ENCODE measurements at regions not wholly inside any gene's neighbourhood (a gene's known extent, or its start where the extent isn't known, plus 50 kb on each side); places are given as distances from the start of the nearest gene placed in this dataset.

DNA sequence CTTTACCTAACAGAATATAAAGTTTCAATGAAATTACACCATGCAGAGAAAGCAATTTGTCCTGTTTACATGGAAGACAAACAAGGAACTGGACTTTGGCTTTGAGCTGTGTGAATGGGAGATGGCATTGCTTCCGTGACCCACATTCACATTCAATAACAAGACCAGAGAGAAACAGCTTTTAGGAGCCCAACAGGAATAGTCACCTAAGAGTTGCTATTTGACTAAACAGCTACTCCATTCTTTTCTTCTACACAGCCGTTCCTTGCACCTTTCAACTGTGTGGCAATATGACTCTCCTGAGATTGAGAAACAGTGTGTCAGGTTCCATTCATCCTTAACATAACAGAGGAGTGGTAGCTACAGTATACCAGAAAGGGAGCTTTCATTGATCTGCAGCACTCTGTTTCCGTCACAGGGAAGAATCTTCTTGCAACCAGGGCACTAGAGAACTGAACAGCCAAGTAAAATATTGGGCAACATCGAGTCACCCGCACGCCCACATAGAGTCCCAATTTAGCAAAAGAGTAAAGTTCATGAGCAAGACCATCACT, 355.1 kb downstream of the HAO1 start:
- Histone ChIP-seq H3K27me3 (ENCODE audit: insufficient read depth, low read length) (no peaks in the 10 kb centered on the region), H3K36me3 (ENCODE audit: insufficient read depth, low read length) (no peaks in the 10 kb centered on the region), H3K4me3 (ENCODE audit: low read length) (no peak overlapping the region), H3K27ac (ENCODE audit: low read depth, low read length) (no peak overlapping the region), H3K9me3 (ENCODE audit: insufficient read depth, low read depth, low read length) (no peaks in the 10 kb centered on the region), H3K4me1 (ENCODE audit: insufficient read depth, low read length) (no peaks in the 10 kb centered on the region), H3K9ac (ENCODE audit: low read depth, low read length) (no peak overlapping the region)
- WGBS: 96% methylated on average over 6 of the region's 6 CpGs

- Histone ChIP-seq H3K36me3 (ENCODE audit: insufficient read depth, low read length) (no peaks in the 10 kb centered on the region), H3K9ac (ENCODE audit: low read depth, low read length) (no peak overlapping the region), H3K27ac (ENCODE audit: low read depth, low read length) (no peak overlapping the region), H3K9me3 (ENCODE audit: insufficient read depth, low read depth, low read length) (peaks cover 2% of the 10 kb centered on the region; the same call in 1 of the 2 replicates), H3K4me3 (ENCODE audit: low read length) (no peak overlapping the region), H3K27me3 (ENCODE audit: insufficient read depth, low read length) (no peaks in the 10 kb centered on the region), H3K4me1 (ENCODE audit: insufficient read depth, low read length) (no peaks in the 10 kb centered on the region)
- 96% methylated on average over 1 of the region's 1 CpG for WGBS
Observed at GRCh38 chr20:7586481-7586880, 353.8 kb downstream of the HAO1 start.

GRCh38 chr20:7589164-7589563, 351.1 kb downstream of the HAO1 start:
- no peaks in the 10 kb centered on the region for H3K27me3 ChIP-seq (ENCODE audit: insufficient read depth, low read length)
- no peak overlapping the region for H3K4me3 ChIP-seq (ENCODE audit: low read length)
- H3K36me3 ChIP-seq (ENCODE audit: insufficient read depth, low read length): no peaks in the 10 kb centered on the region
- WGBS: 100% methylated on average over 1 of the region's 1 CpG
- H3K4me1 ChIP-seq (ENCODE audit: insufficient read depth, low read length): no peaks in the 10 kb centered on the region
- H3K27ac ChIP-seq (ENCODE audit: low read depth, low read length): no peak overlapping the region
- H3K9ac ChIP-seq (ENCODE audit: low read depth, low read length): no peak overlapping the region
- peaks cover 10% of the 10 kb centered on the region; the same call in 1 of the 2 replicates for H3K9me3 ChIP-seq (ENCODE audit: insufficient read depth, low read depth, low read length)

- no peaks in the 10 kb centered on the region for H3K27me3 ChIP-seq (ENCODE audit: insufficient read depth, low read length)
- H3K9me3 ChIP-seq (ENCODE audit: insufficient read depth, low read depth, low read length): peaks cover 8% of the 10 kb centered on the region; the same call in 1 of the 2 replicates
- no peak overlapping the region for H3K27ac ChIP-seq (ENCODE audit: low read depth, low read length)
- no peak overlapping the region for H3K4me3 ChIP-seq (ENCODE audit: low read length)
- no peak overlapping the region for H3K9ac ChIP-seq (ENCODE audit: low read depth, low read length)
- no peaks in the 10 kb centered on the region for H3K36me3 ChIP-seq (ENCODE audit: insufficient read depth, low read length)
- 81% methylated on average over 3 of the region's 3 CpGs for WGBS
- H3K4me1 ChIP-seq (ENCODE audit: insufficient read depth, low read length): peaks cover 3% of the 10 kb centered on the region
Observed at GRCh38 chr20:7596541-7596940, 343.7 kb downstream of the HAO1 start.

DNA sequence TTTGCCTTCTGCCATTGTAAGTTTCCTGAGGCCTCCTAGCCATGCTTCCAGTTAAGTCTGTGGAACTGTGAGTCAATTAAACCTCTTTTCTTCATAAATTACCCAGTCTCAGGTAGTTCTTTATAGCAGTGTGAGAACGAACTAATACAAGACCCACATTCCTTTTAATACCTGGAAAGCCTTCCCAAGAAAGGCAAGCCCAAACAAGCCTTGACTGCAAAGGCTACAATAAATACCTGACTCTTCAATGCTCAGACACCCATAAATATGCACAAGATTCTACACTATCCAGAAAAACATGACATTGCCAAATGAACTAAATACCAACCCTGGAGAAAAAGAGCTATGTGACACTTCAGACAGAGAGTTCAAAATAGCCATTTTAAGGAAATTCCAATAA, 338.8 kb downstream of the HAO1 start:
- no peak overlapping the region for H3K27ac ChIP-seq (ENCODE audit: low read depth, low read length)
- H3K4me1 ChIP-seq (ENCODE audit: insufficient read depth, low read length): peaks cover 17% of the 10 kb centered on the region
- no peak overlapping the region for H3K9ac ChIP-seq (ENCODE audit: low read depth, low read length)
- H3K27me3 ChIP-seq (ENCODE audit: insufficient read depth, low read length): no peaks in the 10 kb centered on the region
- H3K4me3 ChIP-seq (ENCODE audit: low read length): no peak overlapping the region
- no peaks in the 10 kb centered on the region for H3K9me3 ChIP-seq (ENCODE audit: insufficient read depth, low read depth, low read length)
- 89% methylated on average over 1 of the region's 1 CpG for WGBS
- H3K36me3 ChIP-seq (ENCODE audit: insufficient read depth, low read length): no peaks in the 10 kb centered on the region

DNA sequence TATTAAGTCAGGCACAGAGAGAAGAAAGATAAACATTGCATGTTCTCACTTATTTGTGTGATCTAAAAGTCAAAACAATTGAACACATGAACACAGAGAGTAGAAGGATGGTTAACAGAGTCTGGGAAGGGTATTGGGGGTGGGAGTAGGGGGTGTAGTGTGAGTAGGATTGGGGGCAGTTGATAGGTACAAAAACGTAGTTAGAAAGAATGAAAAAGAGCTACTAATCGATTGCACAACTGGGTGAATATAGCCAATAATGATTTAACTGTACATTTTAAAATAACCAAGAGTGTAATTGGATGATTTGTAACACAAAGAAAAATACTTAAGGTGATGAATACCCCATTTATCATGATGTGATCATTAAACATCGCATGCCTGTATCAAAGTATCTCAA, 333.3 kb downstream of the HAO1 start:
- H3K27ac ChIP-seq (ENCODE audit: low read depth, low read length): no peak overlapping the region
- no peak overlapping the region for H3K9ac ChIP-seq (ENCODE audit: low read depth, low read length)
- no peaks in the 10 kb centered on the region for H3K36me3 ChIP-seq (ENCODE audit: insufficient read depth, low read length)
- H3K4me1 ChIP-seq (ENCODE audit: insufficient read depth, low read length): peaks cover 9% of the 10 kb centered on the region
- H3K27me3 ChIP-seq (ENCODE audit: insufficient read depth, low read length): no peaks in the 10 kb centered on the region
- no peaks in the 10 kb centered on the region for H3K9me3 ChIP-seq (ENCODE audit: insufficient read depth, low read depth, low read length)
- WGBS: 81% methylated on average over 2 of the region's 3 CpGs
- H3K4me3 ChIP-seq (ENCODE audit: low read length): no peak overlapping the region

GRCh38 chr20:7608250-7608649, 332.0 kb downstream of the HAO1 start:
- H3K4me3 ChIP-seq (ENCODE audit: low read length): no peak overlapping the region
- no peaks in the 10 kb centered on the region for H3K36me3 ChIP-seq (ENCODE audit: insufficient read depth, low read length)
- no peaks in the 10 kb centered on the region for H3K9me3 ChIP-seq (ENCODE audit: insufficient read depth, low read depth, low read length)
- H3K27me3 ChIP-seq (ENCODE audit: insufficient read depth, low read length): no peaks in the 10 kb centered on the region
- 29% methylated on average over 2 of the region's 2 CpGs for WGBS
- no peak overlapping the region for H3K9ac ChIP-seq (ENCODE audit: low read depth, low read length)
- no peaks in the 10 kb centered on the region for H3K4me1 ChIP-seq (ENCODE audit: insufficient read depth, low read length)
- no peak overlapping the region for H3K27ac ChIP-seq (ENCODE audit: low read depth, low read length)

DNA sequence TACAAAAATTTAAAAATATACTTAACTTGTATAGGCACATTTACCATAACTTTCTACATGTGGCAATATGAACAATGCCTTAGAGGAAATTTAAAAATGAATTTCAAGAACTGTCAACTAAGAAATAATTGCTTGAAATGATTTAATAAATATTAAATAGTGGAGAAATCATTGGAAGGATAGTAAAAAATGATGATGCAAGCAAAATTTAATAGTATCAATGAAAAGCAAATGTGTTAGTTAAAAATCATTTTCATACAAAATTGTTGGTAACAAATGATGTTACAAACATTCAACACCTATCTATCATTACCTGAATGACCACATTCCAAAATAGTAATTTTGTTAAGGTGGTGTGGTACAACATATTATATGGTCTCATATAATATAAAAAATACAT, 331.0 kb downstream of the HAO1 start:
- Histone ChIP-seq H3K9ac (ENCODE audit: low read depth, low read length) (no peak overlapping the region), H3K27ac (ENCODE audit: low read depth, low read length) (no peak overlapping the region)

DNA sequence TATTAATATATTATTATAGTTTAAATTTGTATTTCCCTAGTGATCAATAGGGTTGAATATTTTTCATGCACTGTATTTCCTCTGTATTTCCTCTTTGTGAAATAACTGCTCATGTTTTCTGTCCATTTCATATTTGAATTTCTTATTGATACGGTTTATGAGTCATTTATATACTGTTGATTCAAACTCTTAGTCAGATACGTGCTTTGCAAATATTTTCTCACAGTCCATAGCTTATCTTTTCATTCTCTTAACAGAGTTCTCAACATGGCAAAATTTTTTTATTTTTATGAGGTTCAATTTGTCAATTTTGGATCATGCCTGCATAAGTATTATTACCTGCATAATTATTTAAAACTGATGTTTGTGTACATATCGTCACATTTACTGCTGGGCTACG, 329.6 kb downstream of the HAO1 start:
- no peaks in the 10 kb centered on the region for H3K36me3 ChIP-seq (ENCODE audit: insufficient read depth, low read length)
- no peaks in the 10 kb centered on the region for H3K4me1 ChIP-seq (ENCODE audit: insufficient read depth, low read length)
- H3K4me3 ChIP-seq (ENCODE audit: low read length): no peak overlapping the region
- WGBS: 92% methylated on average over 2 of the region's 4 CpGs
- H3K27me3 ChIP-seq (ENCODE audit: insufficient read depth, low read length): no peaks in the 10 kb centered on the region
- no peaks in the 10 kb centered on the region for H3K9me3 ChIP-seq (ENCODE audit: insufficient read depth, low read depth, low read length)
- H3K9ac ChIP-seq (ENCODE audit: low read depth, low read length): no peak overlapping the region
- H3K27ac ChIP-seq (ENCODE audit: low read depth, low read length): no peak overlapping the region

More for the DNA sequence above, 331.0 kb downstream of the HAO1 start:
- Histone ChIP-seq H3K4me3 (ENCODE audit: low read length) (no peak overlapping the region), H3K4me1 (ENCODE audit: insufficient read depth, low read length) (no peaks in the 10 kb centered on the region), H3K27me3 (ENCODE audit: insufficient read depth, low read length) (no peaks in the 10 kb centered on the region), H3K9me3 (ENCODE audit: insufficient read depth, low read depth, low read length) (no peaks in the 10 kb centered on the region), H3K36me3 (ENCODE audit: insufficient read depth, low read length) (no peaks in the 10 kb centered on the region)

- H3K27me3 ChIP-seq (ENCODE audit: insufficient read depth, low read length): no peaks in the 10 kb centered on the region
- H3K36me3 ChIP-seq (ENCODE audit: insufficient read depth, low read length): no peaks in the 10 kb centered on the region
- H3K9me3 ChIP-seq (ENCODE audit: insufficient read depth, low read depth, low read length): no peaks in the 10 kb centered on the region
- no peak overlapping the region for H3K4me3 ChIP-seq (ENCODE audit: low read length)
- no peak overlapping the region for H3K9ac ChIP-seq (ENCODE audit: low read depth, low read length)
- H3K4me1 ChIP-seq (ENCODE audit: insufficient read depth, low read length): no peaks in the 10 kb centered on the region
- WGBS: 100% methylated on average over 1 of the region's 2 CpGs
- no peak overlapping the region for H3K27ac ChIP-seq (ENCODE audit: low read depth, low read length)
Observed at GRCh38 chr20:7617797-7618196, 322.5 kb downstream of the HAO1 start.

- Histone ChIP-seq H3K9me3 (ENCODE audit: insufficient read depth, low read depth, low read length) (no peaks in the 10 kb centered on the region), H3K4me3 (ENCODE audit: low read length) (no peak overlapping the region), H3K4me1 (ENCODE audit: insufficient read depth, low read length) (no peaks in the 10 kb centered on the region), H3K27me3 (ENCODE audit: insufficient read depth, low read length) (no peaks in the 10 kb centered on the region), H3K36me3 (ENCODE audit: insufficient read depth, low read length) (no peaks in the 10 kb centered on the region), H3K27ac (ENCODE audit: low read depth, low read length) (no peak overlapping the region), H3K9ac (ENCODE audit: low read depth, low read length) (no peak overlapping the region)
- WGBS: 94% methylated on average over 28 of the region's 28 CpGs
Observed at GRCh38 chr20:7622399-7622961, 317.8 kb downstream of the HAO1 start.

GRCh38 chr20:7624886-7625285, 315.4 kb downstream of the HAO1 start:
- no peak overlapping the region for H3K9ac ChIP-seq (ENCODE audit: low read depth, low read length)
- no peak overlapping the region for H3K27ac ChIP-seq (ENCODE audit: low read depth, low read length)
- no peaks in the 10 kb centered on the region for H3K27me3 ChIP-seq (ENCODE audit: insufficient read depth, low read length)
- no peaks in the 10 kb centered on the region for H3K9me3 ChIP-seq (ENCODE audit: insufficient read depth, low read depth, low read length)
- H3K4me1 ChIP-seq (ENCODE audit: insufficient read depth, low read length): no peaks in the 10 kb centered on the region
- H3K4me3 ChIP-seq (ENCODE audit: low read length): no peak overlapping the region
- 100% methylated on average over 1 of the region's 5 CpGs for WGBS
- no peaks in the 10 kb centered on the region for H3K36me3 ChIP-seq (ENCODE audit: insufficient read depth, low read length)

Measured in HUES64 (cell line).